CD4-positive, alpha-beta T cell (primary cell): ENCODE measurements at regions not wholly inside any gene's neighbourhood (a gene's known extent, or its start where the extent isn't known, plus 50 kb on each side); places are given as distances from the start of the nearest gene placed in this dataset.

Experiments used
- ATAC-seq: fragments of 200-7000 bp; cut with Tn5 transposase; one replicate; pipeline ENCODE4 v1.10.0; 2022; ENCODE audit warnings: mild to moderate bottlenecking; ENCODE audit not compliant: poor library complexity
- CTCF ChIA-PET: fragments of 350-600 bp; sonication (Branson Sonifier 250); formaldehyde crosslinking; loops from one replicate; lab custom pipeline; 2021; ENCODE audit warnings: antibody characterized with exemption, inconsistent platforms; lab: Charles Lee
- POLR2A ChIA-PET: fragments of 350-600 bp; sonication (Branson Sonifier 250); formaldehyde crosslinking; loops from one replicate; lab custom pipeline; 2021; ENCODE audit warnings: antibody characterized with exemption, inconsistent platforms; lab: Charles Lee
- DNase-seq, 14 experiments: peaks; one replicate each; pipeline ENCODE4 v3.0.0-alpha.2; 2013 to 2020; ENCODE audit warnings: mixed read lengths in 2 of 14
- H3K27ac ChIP-seq, 2 donors: one replicate each; pipeline versions ENCODE4 v1.5.1 to v1.7.0; 2013; ENCODE audit warnings: low read length in 2 of 2, low read depth in 1 of 2, mild to moderate bottlenecking in 1 of 2
- H3K27me3 ChIP-seq, 2 experiments: 1 replicate in 1 of 2; 2 replicates in 1 of 2; pipeline versions ENCODE4 v1.6.1 to v1.7.0; 2013; ENCODE audit warnings: low read length in 2 of 2, control low read depth in 1 of 2, mild to moderate bottlenecking in 1 of 2, moderate library complexity in 1 of 2; ENCODE audit not compliant: insufficient read depth in 2 of 2, control insufficient read depth in 1 of 2
- H3K36me3 ChIP-seq: one replicate; pipeline ENCODE4 v1.6.1; 2013; ENCODE audit warnings: low read length, control low read depth; ENCODE audit not compliant: insufficient read depth
- H3K4me1 ChIP-seq: one replicate; pipeline ENCODE4 v1.6.1; 2013; ENCODE audit warnings: low read length, control low read depth; ENCODE audit not compliant: insufficient read depth
- H3K4me3 ChIP-seq: one replicate; pipeline ENCODE4 v1.5.1; 2013; ENCODE audit warnings: mild to moderate bottlenecking, low read length, moderate library complexity
- H3K9me3 ChIP-seq, 2 experiments: 1 replicate in 1 of 2; 2 replicates in 1 of 2; pipeline versions ENCODE4 v1.6.1 to v1.7.0; 2013; ENCODE audit warnings: low read length in 2 of 2, mild to moderate bottlenecking in 2 of 2, control low read depth in 1 of 2, moderate library complexity in 1 of 2; ENCODE audit not compliant: control insufficient read depth in 1 of 2, insufficient read depth in 1 of 2
- H3K27ac Mint-ChIP-seq: one replicate; pipeline ENCODE4 v1.8.0; 2020; ENCODE audit warnings: mixed read lengths
- H3K27me3 Mint-ChIP-seq: one replicate; pipeline ENCODE4 v1.8.0; 2021; ENCODE audit warnings: mixed read lengths
- H3K36me3 Mint-ChIP-seq: one replicate; pipeline ENCODE4 v1.8.0; 2021; ENCODE audit warnings: low read depth, mixed read lengths
- H3K4me1 Mint-ChIP-seq: one replicate; pipeline ENCODE4 v1.8.0; 2021; ENCODE audit warnings: low read depth, mixed read lengths
- H3K4me3 Mint-ChIP-seq: one replicate; pipeline ENCODE4 v1.8.0; 2020; ENCODE audit warnings: mild to moderate bottlenecking, mixed read lengths
- H3K9me3 Mint-ChIP-seq: one replicate; pipeline ENCODE4 v1.8.0; 2020; ENCODE audit warnings: mixed read lengths
- CTCF ChIP-seq: fragments of 200-600 bp; IDR thresholded peaks from one replicate; pipeline ENCODE4 v1.8.0; 2022; ENCODE audit warnings: antibody characterized with exemption, mild to moderate bottlenecking
- intact Hi-C, 2 experiments: fragments of 100-400 bp; cut with DNase I in 1 of 2; cut with micrococcal nuclease in 1 of 2; formaldehyde crosslinking; loops; one replicate each; pipeline versions ENCODE4 v1.15.1 to v1.9.0; 2023 to 2025; cut with DNase I, micrococcal nuclease

GRCh38 chr20:1838556-1839279 is 56.5 kb upstream of the SIRPA start:
- H3K4me1 Mint-ChIP-seq: no peaks in the 10 kb centered on the region
- H3K4me3 Mint-ChIP-seq: no peak overlapping the region
- no peak for TF ChIP-seq CTCF
- POLR2A ChIA-PET: no interaction called here
- no peak overlapping the region for H3K27ac ChIP-seq
- no peaks in the 10 kb centered on the region for H3K36me3 ChIP-seq
- CTCF ChIA-PET: no interaction called here
- H3K9me3 ChIP-seq: no peaks in the 10 kb centered on the region
- H3K27ac Mint-ChIP-seq: no peak overlapping the region
- intact Hi-C loops: no loop called here
- no peaks in the 10 kb centered on the region for H3K9me3 Mint-ChIP-seq
- H3K27me3 ChIP-seq: no peaks in the 10 kb centered on the region
- peaks cover 16% of the 10 kb centered on the region for H3K27me3 Mint-ChIP-seq
- no peaks in the 10 kb centered on the region for H3K36me3 Mint-ChIP-seq
- no peak overlapping the region for H3K4me3 ChIP-seq
- DNase-seq (no peak), ATAC-seq (no peak)
- no peaks in the 10 kb centered on the region for H3K4me1 ChIP-seq

GRCh38 chr20:1835186-1836035 is 59.8 kb upstream of the SIRPA start:
- H3K36me3 Mint-ChIP-seq: no peaks in the 10 kb centered on the region
- H3K27ac ChIP-seq: no peak overlapping the region
- no peaks in the 10 kb centered on the region for H3K9me3 ChIP-seq
- ChIA-PET POLR2A (no interaction called here), CTCF (no interaction called here)
- no peaks in the 10 kb centered on the region for H3K4me1 ChIP-seq
- H3K27ac Mint-ChIP-seq: no peak overlapping the region
- no peaks in the 10 kb centered on the region for H3K36me3 ChIP-seq
- no peaks in the 10 kb centered on the region for H3K9me3 Mint-ChIP-seq
- ATAC-seq: no peak
- no peak for TF ChIP-seq CTCF
- intact Hi-C loops: no loop called here
- peaks cover 23% of the 10 kb centered on the region for H3K27me3 Mint-ChIP-seq
- DNase-seq: no peak
- H3K4me1 Mint-ChIP-seq: no peaks in the 10 kb centered on the region
- H3K27me3 ChIP-seq: peaks cover 3 to 6% of the 10 kb centered on the region in 2 experiments
- H3K4me3 Mint-ChIP-seq: no peak overlapping the region
- H3K4me3 ChIP-seq: no peak overlapping the region

GRCh38 chr20:1833728-1834726 is 61.2 kb upstream of the SIRPA start:
- Histone ChIP-seq H3K36me3 (no peaks in the 10 kb centered on the region), H3K9me3 (no peaks in the 10 kb centered on the region), H3K4me3 (no peak overlapping the region), H3K27ac (no peak overlapping the region), H3K27me3 (peaks cover 3 to 6% of the 10 kb centered on the region in 2 experiments), H3K4me1 (peaks cover 4% of the 10 kb centered on the region)
- TF ChIP-seq CTCF: no peak
- no peaks in the 10 kb centered on the region for H3K4me1 Mint-ChIP-seq
- CTCF ChIA-PET: no interaction called here
- DNase-seq (no peak), ATAC-seq (no peak)
- H3K4me3 Mint-ChIP-seq: no peak overlapping the region
- no peak overlapping the region for H3K27ac Mint-ChIP-seq
- no peaks in the 10 kb centered on the region for H3K36me3 Mint-ChIP-seq
- POLR2A ChIA-PET: no interaction called here
- H3K9me3 Mint-ChIP-seq: no peaks in the 10 kb centered on the region
- peaks cover 23% of the 10 kb centered on the region for H3K27me3 Mint-ChIP-seq
- intact Hi-C loops: no loop called here
